CD4-positive, alpha-beta T cell (primary cell): ENCODE measurements at regions not wholly inside any gene's neighbourhood (a gene's known extent, or its start where the extent isn't known, plus 50 kb on each side); places are given as distances from the start of the nearest gene placed in this dataset.

Source experiments
- ATAC-seq: fragments of 200-7000 bp; cut with Tn5 transposase; one replicate; pipeline ENCODE4 v1.10.0; 2022; ENCODE audit warnings: mild to moderate bottlenecking; ENCODE audit not compliant: poor library complexity
- CTCF ChIA-PET: fragments of 350-600 bp; sonication (Branson Sonifier 250); formaldehyde crosslinking; loops from one replicate; lab custom pipeline; 2021; ENCODE audit warnings: antibody characterized with exemption, inconsistent platforms; lab: Charles Lee
- POLR2A ChIA-PET: fragments of 350-600 bp; sonication (Branson Sonifier 250); formaldehyde crosslinking; loops from one replicate; lab custom pipeline; 2021; ENCODE audit warnings: antibody characterized with exemption, inconsistent platforms; lab: Charles Lee
- DNase-seq, 14 experiments: peaks; one replicate each; pipeline ENCODE4 v3.0.0-alpha.2; 2013 to 2020; ENCODE audit warnings: mixed read lengths in 2 of 14
- H3K27ac ChIP-seq, 2 donors: one replicate each; pipeline versions ENCODE4 v1.5.1 to v1.7.0; 2013; ENCODE audit warnings: low read length in 2 of 2, low read depth in 1 of 2, mild to moderate bottlenecking in 1 of 2
- H3K27me3 ChIP-seq, 2 experiments: 1 replicate in 1 of 2; 2 replicates in 1 of 2; pipeline versions ENCODE4 v1.6.1 to v1.7.0; 2013; ENCODE audit warnings: low read length in 2 of 2, control low read depth in 1 of 2, mild to moderate bottlenecking in 1 of 2, moderate library complexity in 1 of 2; ENCODE audit not compliant: insufficient read depth in 2 of 2, control insufficient read depth in 1 of 2
- H3K36me3 ChIP-seq: one replicate; pipeline ENCODE4 v1.6.1; 2013; ENCODE audit warnings: low read length, control low read depth; ENCODE audit not compliant: insufficient read depth
- H3K4me1 ChIP-seq: one replicate; pipeline ENCODE4 v1.6.1; 2013; ENCODE audit warnings: low read length, control low read depth; ENCODE audit not compliant: insufficient read depth
- H3K4me3 ChIP-seq: one replicate; pipeline ENCODE4 v1.5.1; 2013; ENCODE audit warnings: mild to moderate bottlenecking, low read length, moderate library complexity
- H3K9me3 ChIP-seq, 2 experiments: 1 replicate in 1 of 2; 2 replicates in 1 of 2; pipeline versions ENCODE4 v1.6.1 to v1.7.0; 2013; ENCODE audit warnings: low read length in 2 of 2, mild to moderate bottlenecking in 2 of 2, control low read depth in 1 of 2, moderate library complexity in 1 of 2; ENCODE audit not compliant: control insufficient read depth in 1 of 2, insufficient read depth in 1 of 2
- H3K27ac Mint-ChIP-seq: one replicate; pipeline ENCODE4 v1.8.0; 2020; ENCODE audit warnings: mixed read lengths
- H3K27me3 Mint-ChIP-seq: one replicate; pipeline ENCODE4 v1.8.0; 2021; ENCODE audit warnings: mixed read lengths
- H3K36me3 Mint-ChIP-seq: one replicate; pipeline ENCODE4 v1.8.0; 2021; ENCODE audit warnings: low read depth, mixed read lengths
- H3K4me1 Mint-ChIP-seq: one replicate; pipeline ENCODE4 v1.8.0; 2021; ENCODE audit warnings: low read depth, mixed read lengths
- H3K4me3 Mint-ChIP-seq: one replicate; pipeline ENCODE4 v1.8.0; 2020; ENCODE audit warnings: mild to moderate bottlenecking, mixed read lengths
- H3K9me3 Mint-ChIP-seq: one replicate; pipeline ENCODE4 v1.8.0; 2020; ENCODE audit warnings: mixed read lengths
- intact Hi-C, 2 experiments: fragments of 100-400 bp; cut with DNase I in 1 of 2; cut with micrococcal nuclease in 1 of 2; formaldehyde crosslinking; loops; one replicate each; pipeline versions ENCODE4 v1.15.1 to v1.9.0; 2023 to 2025; cut with DNase I, micrococcal nuclease
- TF ChIP-seq, protein P1 (sequence below): fragments of 200-600 bp; IDR thresholded peaks from one replicate; pipeline ENCODE4 v1.8.0; 2022; ENCODE audit warnings: antibody characterized with exemption, mild to moderate bottlenecking

DNA sequence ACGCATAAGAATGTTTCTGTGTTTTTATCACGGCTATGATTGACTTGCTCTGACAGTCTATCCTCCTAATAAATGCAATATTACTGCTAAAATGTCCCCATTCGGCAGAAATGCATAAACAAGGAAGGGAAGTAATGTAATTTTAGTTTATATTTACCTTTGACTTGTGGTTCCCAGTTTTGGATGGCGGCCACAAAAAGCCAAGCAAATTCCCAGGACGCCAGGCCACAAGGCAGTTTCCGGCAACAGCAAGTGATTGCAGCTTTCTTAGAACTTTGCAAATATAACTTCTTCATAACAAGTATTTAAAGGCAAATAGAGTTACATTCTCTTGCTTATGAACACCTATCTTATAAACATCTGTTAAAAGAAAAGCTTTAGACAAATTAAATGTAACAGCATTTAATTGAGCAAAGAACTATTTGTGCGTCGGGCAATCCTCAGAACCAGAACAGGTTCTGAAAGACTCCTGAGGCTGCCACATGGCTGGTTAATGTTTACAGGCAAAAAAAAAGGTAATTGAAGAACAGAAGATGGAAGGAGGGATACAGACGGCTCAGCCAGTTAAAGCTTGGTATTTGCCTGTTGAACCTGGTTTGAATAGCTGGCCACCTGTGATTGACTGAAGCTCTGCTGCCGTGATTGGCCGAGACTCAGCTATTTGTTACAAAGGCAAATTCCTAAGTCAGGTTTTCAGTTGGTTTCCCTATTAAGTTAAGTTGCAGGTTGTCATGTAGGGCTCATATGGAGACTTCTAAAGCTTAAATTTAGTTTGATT, 80.8 kb downstream of the C21orf91 start:
- H3K27me3 ChIP-seq: no peaks in the 10 kb centered on the region
- POLR2A ChIA-PET: no interaction called here
- intact Hi-C loops: no loop called here
- H3K36me3 ChIP-seq: no peaks in the 10 kb centered on the region
- Mint-ChIP-seq H3K9me3 (no peaks in the 10 kb centered on the region), H3K36me3 (no peaks in the 10 kb centered on the region), H3K4me1 (peaks cover 4% of the 10 kb centered on the region), H3K27ac (no peak overlapping the region), H3K27me3 (no peaks in the 10 kb centered on the region), H3K4me3 (no peak overlapping the region)
- CTCF ChIA-PET: interaction anchor here (1.2 kb wide), 1 partner anchor 8 kb away, joined by 3 read pairs; no protein-coding TSS in a partner anchor
- no peak overlapping the region for H3K4me3 ChIP-seq
- ATAC-seq (no peak), DNase-seq (no peak)
- H3K27ac ChIP-seq: no peak overlapping the region
- no peaks in the 10 kb centered on the region for H3K4me1 ChIP-seq
- TF ChIP-seq, protein P1, sequence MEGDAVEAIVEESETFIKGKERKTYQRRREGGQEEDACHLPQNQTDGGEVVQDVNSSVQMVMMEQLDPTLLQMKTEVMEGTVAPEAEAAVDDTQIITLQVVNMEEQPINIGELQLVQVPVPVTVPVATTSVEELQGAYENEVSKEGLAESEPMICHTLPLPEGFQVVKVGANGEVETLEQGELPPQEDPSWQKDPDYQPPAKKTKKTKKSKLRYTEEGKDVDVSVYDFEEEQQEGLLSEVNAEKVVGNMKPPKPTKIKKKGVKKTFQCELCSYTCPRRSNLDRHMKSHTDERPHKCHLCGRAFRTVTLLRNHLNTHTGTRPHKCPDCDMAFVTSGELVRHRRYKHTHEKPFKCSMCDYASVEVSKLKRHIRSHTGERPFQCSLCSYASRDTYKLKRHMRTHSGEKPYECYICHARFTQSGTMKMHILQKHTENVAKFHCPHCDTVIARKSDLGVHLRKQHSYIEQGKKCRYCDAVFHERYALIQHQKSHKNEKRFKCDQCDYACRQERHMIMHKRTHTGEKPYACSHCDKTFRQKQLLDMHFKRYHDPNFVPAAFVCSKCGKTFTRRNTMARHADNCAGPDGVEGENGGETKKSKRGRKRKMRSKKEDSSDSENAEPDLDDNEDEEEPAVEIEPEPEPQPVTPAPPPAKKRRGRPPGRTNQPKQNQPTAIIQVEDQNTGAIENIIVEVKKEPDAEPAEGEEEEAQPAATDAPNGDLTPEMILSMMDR: no peak
- no peaks in the 10 kb centered on the region for H3K9me3 ChIP-seq

DNA sequence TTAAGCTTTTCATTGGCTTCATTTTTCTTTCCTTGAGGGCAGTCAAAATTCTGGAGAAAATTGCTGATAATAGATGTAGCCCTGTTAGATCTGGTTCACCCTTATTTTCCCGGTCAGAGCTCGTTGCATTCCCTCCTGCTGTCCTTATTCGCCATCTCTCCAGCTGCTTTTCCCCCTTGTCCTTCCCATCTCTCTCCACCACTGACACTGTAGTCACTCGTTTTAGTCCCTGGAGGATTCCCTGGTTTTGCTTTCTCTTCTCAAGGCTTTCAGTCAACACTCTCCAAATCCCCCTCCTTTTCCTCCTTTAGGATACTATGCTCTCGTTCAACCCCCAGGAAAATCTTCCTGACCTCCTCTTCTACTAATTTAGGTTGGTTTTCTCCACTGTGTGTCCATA, 83.1 kb downstream of the C21orf91 start:
- Histone ChIP-seq H3K4me1 (no peaks in the 10 kb centered on the region), H3K9me3 (no peaks in the 10 kb centered on the region), H3K27me3 (no peaks in the 10 kb centered on the region), H3K36me3 (no peaks in the 10 kb centered on the region), H3K27ac (no peak overlapping the region), H3K4me3 (no peak overlapping the region)
- no peak for DNase-seq
- ChIA-PET POLR2A (no interaction called here), CTCF (no interaction called here)
- H3K4me1 Mint-ChIP-seq: peaks cover 4% of the 10 kb centered on the region
- ATAC-seq: no peak
- intact Hi-C loops: no loop called here
- TF ChIP-seq, protein P1: no peak
- no peaks in the 10 kb centered on the region for H3K27me3 Mint-ChIP-seq
- H3K4me3 Mint-ChIP-seq: no peak overlapping the region
- H3K9me3 Mint-ChIP-seq: no peaks in the 10 kb centered on the region
- no peak overlapping the region for H3K27ac Mint-ChIP-seq
- H3K36me3 Mint-ChIP-seq: no peaks in the 10 kb centered on the region

DNA sequence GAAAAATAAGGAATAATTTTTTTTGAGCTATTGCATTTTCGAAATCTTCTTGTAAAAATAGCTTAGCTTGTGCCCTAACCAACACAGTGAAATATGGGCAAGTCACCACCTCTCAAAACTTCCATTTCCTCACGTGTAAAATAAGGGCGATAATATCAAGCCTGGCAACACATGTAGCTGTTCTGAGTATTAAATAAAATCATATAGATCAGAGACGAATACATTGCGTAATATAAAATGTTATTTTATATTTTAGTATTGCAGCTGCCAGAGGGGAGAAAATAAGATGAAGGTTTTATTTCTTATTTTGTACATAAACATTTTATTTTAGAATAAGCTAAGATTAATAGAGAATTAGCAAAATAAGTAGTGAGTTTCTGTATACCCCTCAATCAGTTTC, 85.9 kb downstream of the C21orf91 start:
- H3K27ac ChIP-seq: no peak overlapping the region
- H3K4me3 ChIP-seq: no peak overlapping the region
- H3K9me3 ChIP-seq: no peaks in the 10 kb centered on the region
- Mint-ChIP-seq H3K36me3 (no peaks in the 10 kb centered on the region), H3K4me1 (no peaks in the 10 kb centered on the region), H3K27ac (no peak overlapping the region), H3K27me3 (no peaks in the 10 kb centered on the region), H3K9me3 (no peaks in the 10 kb centered on the region), H3K4me3 (no peak overlapping the region)
- ChIA-PET CTCF (no interaction called here), POLR2A (interaction anchor here (0.7 kb wide), 1 partner anchor 87 kb away, joined by 4 read pairs; no protein-coding TSS in a partner anchor)
- ATAC-seq (no peak), DNase-seq (no peak)
- intact Hi-C loops: no loop called here
- H3K36me3 ChIP-seq: no peaks in the 10 kb centered on the region
- no peaks in the 10 kb centered on the region for H3K4me1 ChIP-seq
- no peaks in the 10 kb centered on the region for H3K27me3 ChIP-seq
- TF ChIP-seq, protein P1: no peak
